Suprapubic skin (tissue), 4 donors: ENCODE measurements at regions not wholly inside any gene's neighbourhood (a gene's known extent, or its start where the extent isn't known, plus 50 kb on each side); places are given as distances from the start of the nearest gene placed in this dataset.

Experiments used
- DNase-seq, 2 donors: peaks; one replicate each; pipeline ENCODE4 v3.0.0-alpha.2; 2019; ENCODE audit warnings: low spot score in 2 of 2
- H3K27ac ChIP-seq: fragments of 200-600 bp; sonication (generic); one replicate; pipeline ENCODE4 v1.5.1; 2019
- H3K27me3 ChIP-seq: fragments of 200-600 bp; sonication (generic); one replicate; pipeline ENCODE4 v1.5.1; 2019
- H3K36me3 ChIP-seq: fragments of 200-600 bp; sonication (generic); one replicate; pipeline ENCODE4 v1.5.1; 2019
- H3K4me1 ChIP-seq: fragments of 200-600 bp; sonication (generic); one replicate; pipeline ENCODE4 v1.5.1; 2019
- H3K4me3 ChIP-seq: fragments of 200-600 bp; sonication (generic); one replicate; pipeline ENCODE4 v1.5.1; 2019; ENCODE audit warnings: mild to moderate bottlenecking
- H3K9me3 ChIP-seq: fragments of 200-600 bp; sonication (generic); one replicate; pipeline ENCODE4 v1.5.1; 2019
- EP300 ChIP-seq: sonication (generic); formaldehyde crosslinking; IDR thresholded peaks from one replicate; pipeline ENCODE4 v1.6.1; 2017; ENCODE audit warnings: antibody characterized with exemption
- POLR2A ChIP-seq, 2 donors: fragments of 450-650 bp; IDR thresholded peaks; one replicate each; pipeline ENCODE4 v1.6.1; 2017; ENCODE audit warnings: antibody characterized with exemption in 2 of 2, mild to moderate bottlenecking in 2 of 2, moderate library complexity in 2 of 2
- POLR2AphosphoS5 ChIP-seq, 3 donors: sonication (generic); formaldehyde crosslinking; IDR thresholded peaks; one replicate each; pipeline ENCODE4 v1.6.1; 2017; ENCODE audit warnings: antibody characterized with exemption in 3 of 3
- WGBS: methylation state at CpG from one replicate; pipeline ENCODE4 v1.1.5; 2018; 5-methylcytosine and 5-hydroxymethylcytosine counted together
- TF ChIP-seq, protein P1 (sequence below), 2 donors: fragments of 200-600 bp in 1 of 2; fragments of 450-650 bp in 1 of 2; sonication (generic) in 1 of 2; IDR thresholded peaks; one replicate each; pipeline ENCODE4 v1.5.1; 2016 to 2019; ENCODE audit warnings: antibody characterized with exemption in 2 of 2, mild to moderate bottlenecking in 1 of 2, moderate library complexity in 1 of 2

DNA sequence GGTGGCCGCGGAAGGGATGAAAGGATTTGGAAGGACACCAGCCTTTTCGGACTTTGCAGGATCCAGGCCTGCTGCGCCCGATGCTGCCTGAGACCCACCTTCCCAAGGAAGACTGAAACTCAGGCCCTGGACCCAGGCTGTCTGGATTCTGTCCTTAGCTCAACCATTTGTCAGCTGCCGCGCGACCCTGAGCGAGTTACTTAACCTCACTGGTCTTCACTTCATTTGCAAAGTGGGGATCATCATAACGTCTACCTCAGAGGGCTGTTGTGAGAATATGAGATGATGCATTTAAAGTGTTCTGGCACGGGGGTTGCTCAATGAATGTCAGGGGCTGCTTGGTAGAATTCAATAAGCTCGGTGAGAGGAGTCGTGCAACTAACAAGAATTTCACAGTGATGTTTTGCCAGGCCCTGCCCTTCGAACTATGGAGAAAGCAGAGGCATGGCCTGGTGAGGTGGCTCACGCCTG lies 104.2 kb upstream of the PRDM1 start:
- Histone ChIP-seq H3K27me3 (peaks cover 23% of the 10 kb centered on the region), H3K9me3 (no peaks in the 10 kb centered on the region), H3K4me1 (peaks cover 9% of the 10 kb centered on the region), H3K27ac (no peak overlapping the region), H3K4me3 (peak overlapping the region; percentile 53), H3K36me3 (no peaks in the 10 kb centered on the region)
- no peak for DNase-seq
- TF ChIP-seq POLR2A (IDR thresholded peaks at IDR 0.05) = no peak
- 88% methylated on average over 12 of the region's 15 CpGs for WGBS

DNA sequence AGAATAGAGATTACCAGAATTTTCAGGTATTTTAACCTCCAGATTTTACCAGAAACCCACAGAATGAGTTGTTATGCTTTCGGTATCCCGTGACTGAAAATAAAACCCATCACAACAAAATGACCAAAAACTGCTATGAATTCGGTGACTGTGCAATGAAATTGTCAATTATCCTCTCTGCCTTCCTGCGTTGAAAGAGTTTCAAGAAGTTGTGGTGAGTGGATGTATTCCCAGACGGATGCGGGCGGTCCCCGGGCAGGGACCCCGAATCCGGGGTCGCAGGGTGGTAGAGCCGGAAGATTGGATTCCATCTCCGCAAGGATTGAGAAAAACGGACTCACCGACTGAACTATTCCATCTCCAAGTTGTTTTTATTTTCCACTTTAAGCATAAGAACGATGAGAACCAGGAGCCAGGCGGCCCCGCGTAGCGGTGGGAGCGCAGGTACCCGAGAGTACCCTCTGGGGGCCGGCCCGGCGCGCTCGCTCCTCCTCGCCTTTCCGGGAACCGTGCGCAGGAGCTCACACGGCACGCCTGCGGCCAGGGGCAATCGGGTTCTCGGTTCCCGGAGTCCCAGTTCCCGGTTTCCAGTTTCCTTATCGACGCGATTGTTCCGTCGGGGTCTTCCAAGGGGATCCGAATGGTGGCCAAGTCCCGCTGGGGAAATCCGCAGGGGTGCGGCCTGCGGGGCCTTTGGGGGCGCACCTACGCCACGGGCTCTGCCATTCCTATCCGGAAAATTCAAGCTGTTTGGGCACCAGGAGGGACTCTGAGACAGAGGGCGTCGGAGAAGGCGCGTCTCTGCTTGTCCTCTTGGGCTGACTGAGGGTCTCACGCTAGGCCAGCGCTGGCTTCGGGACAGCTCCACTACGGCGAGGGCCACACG lies 104.9 kb upstream of the PRDM1 start:
- Histone ChIP-seq H3K36me3 (no peaks in the 10 kb centered on the region), H3K9me3 (no peaks in the 10 kb centered on the region), H3K27me3 (peaks cover 23% of the 10 kb centered on the region), H3K27ac (no peak overlapping the region), H3K4me1 (peaks cover 9% of the 10 kb centered on the region), H3K4me3 (peak overlapping the region; percentile 53)
- no peak for DNase-seq
- TF ChIP-seq POLR2A (IDR thresholded peaks at IDR 0.05) = no peak
- TF ChIP-seq POLR2AphosphoS5 (IDR thresholded peaks at IDR 0.05) = no peak
- no peak for TF ChIP-seq EP300
- TF ChIP-seq, protein P1, sequence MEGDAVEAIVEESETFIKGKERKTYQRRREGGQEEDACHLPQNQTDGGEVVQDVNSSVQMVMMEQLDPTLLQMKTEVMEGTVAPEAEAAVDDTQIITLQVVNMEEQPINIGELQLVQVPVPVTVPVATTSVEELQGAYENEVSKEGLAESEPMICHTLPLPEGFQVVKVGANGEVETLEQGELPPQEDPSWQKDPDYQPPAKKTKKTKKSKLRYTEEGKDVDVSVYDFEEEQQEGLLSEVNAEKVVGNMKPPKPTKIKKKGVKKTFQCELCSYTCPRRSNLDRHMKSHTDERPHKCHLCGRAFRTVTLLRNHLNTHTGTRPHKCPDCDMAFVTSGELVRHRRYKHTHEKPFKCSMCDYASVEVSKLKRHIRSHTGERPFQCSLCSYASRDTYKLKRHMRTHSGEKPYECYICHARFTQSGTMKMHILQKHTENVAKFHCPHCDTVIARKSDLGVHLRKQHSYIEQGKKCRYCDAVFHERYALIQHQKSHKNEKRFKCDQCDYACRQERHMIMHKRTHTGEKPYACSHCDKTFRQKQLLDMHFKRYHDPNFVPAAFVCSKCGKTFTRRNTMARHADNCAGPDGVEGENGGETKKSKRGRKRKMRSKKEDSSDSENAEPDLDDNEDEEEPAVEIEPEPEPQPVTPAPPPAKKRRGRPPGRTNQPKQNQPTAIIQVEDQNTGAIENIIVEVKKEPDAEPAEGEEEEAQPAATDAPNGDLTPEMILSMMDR (IDR thresholded peaks at IDR 0.05) = no peak
- 18% methylated on average over 54 of the region's 62 CpGs for WGBS

DNA sequence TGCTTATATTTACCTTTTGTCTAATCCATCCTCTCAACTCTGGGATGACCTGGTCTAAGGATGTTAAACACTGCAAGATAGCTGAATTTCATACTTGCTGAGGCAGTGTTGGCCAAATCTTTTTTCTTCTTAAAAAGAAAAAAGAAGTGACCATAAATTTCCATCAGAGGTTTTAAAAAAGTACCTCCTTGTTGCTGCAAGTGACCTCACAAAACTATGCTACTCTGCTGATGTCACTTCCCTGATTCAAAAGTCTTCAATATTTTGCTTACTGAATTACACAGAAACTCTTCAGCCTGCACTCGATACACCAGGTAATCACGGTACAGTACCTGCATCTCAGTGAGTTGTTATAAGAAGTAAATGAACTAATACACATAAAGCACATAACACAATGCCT lies 107.2 kb upstream of the PRDM1 start:
- Histone ChIP-seq H3K9me3 (no peaks in the 10 kb centered on the region), H3K27ac (no peak overlapping the region), H3K36me3 (no peaks in the 10 kb centered on the region), H3K4me1 (peaks cover 9% of the 10 kb centered on the region), H3K4me3 (no peak overlapping the region), H3K27me3 (peaks cover 14% of the 10 kb centered on the region)
- no peak for DNase-seq
- TF ChIP-seq, protein P1 (IDR thresholded peaks at IDR 0.05) = no peak
- no peak for TF ChIP-seq POLR2A (IDR thresholded peaks at IDR 0.05)
- no peak for TF ChIP-seq EP300
- no peak for TF ChIP-seq POLR2AphosphoS5 (IDR thresholded peaks at IDR 0.05)
- WGBS = 98% methylated on average over 2 of the region's 2 CpGs

DNA sequence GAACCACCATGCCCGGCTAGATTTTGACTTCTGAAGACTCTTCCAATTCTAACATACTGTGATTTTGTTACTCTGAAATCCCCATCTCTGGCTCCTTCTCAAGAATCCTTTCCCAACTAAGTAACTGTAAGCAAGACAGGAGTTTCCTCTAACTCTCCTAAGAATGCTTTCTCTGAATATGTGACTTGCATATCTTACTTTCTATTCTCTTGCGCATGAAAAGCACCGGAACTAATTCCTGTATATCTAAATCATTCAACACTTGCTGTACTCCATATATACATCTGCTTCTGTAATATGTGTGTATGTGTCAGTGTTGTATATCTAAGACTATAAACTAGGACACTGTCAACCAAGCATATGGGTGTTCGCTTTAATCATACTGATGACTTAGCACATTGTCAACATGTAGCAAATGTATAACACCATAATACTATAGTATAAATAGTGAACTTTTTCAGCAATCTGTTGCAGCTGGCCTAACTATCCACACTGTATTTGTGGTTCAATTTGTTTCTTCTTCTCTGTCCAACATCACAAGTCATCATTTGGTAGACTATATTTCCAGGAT lies 108.1 kb upstream of the PRDM1 start:
- Histone ChIP-seq H3K9me3 (no peaks in the 10 kb centered on the region), H3K27me3 (peaks cover 14% of the 10 kb centered on the region), H3K36me3 (no peaks in the 10 kb centered on the region), H3K4me1 (peaks cover 9% of the 10 kb centered on the region), H3K4me3 (no peak overlapping the region), H3K27ac (no peak overlapping the region)
- DNase-seq = no peak
- TF ChIP-seq POLR2A (IDR thresholded peaks at IDR 0.05) (no peak), EP300 (no peak), POLR2AphosphoS5 (IDR thresholded peaks at IDR 0.05) (no peak)
- TF ChIP-seq, protein P1 (IDR thresholded peaks at IDR 0.05) = no peak
- 95% methylated on average over 4 of the region's 4 CpGs for WGBS

DNA sequence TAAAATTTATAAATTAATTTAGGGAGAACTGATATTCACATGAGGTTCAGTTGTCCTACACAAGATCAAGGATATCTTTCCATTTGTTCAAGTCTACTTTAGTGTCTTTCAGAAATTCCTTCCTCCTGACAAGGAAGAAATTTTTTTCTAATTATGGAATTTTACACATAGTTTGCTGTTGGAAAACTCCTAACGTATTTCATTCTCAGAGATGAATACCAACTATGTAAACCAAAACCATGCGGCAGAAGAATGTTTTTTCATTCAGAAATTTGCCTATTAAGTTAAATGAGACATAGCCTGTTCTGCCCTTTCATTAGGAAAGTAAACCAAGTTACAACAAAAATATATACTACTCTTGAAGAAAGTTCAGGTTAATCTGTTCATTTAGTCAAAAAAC lies 111.2 kb upstream of the PRDM1 start:
- no peak for DNase-seq
- H3K4me1 ChIP-seq = no peaks in the 10 kb centered on the region
- H3K27me3 ChIP-seq = no peaks in the 10 kb centered on the region
- no peaks in the 10 kb centered on the region for H3K36me3 ChIP-seq
- no peak overlapping the region for H3K4me3 ChIP-seq
- H3K9me3 ChIP-seq = peaks cover 9% of the 10 kb centered on the region
- no peak overlapping the region for H3K27ac ChIP-seq
- WGBS = 69% methylated on average over 2 of the region's 2 CpGs
- TF ChIP-seq EP300 (no peak), POLR2A (IDR thresholded peaks at IDR 0.05) (no peak), POLR2AphosphoS5 (IDR thresholded peaks at IDR 0.05) (no peak)
- TF ChIP-seq, protein P1 (IDR thresholded peaks at IDR 0.05) = no peak
